HepG2 (cell line): ENCODE measurements at regions not wholly inside any gene's neighbourhood (a gene's known extent, or its start where the extent isn't known, plus 50 kb on each side); places are given as distances from the start of the nearest gene placed in this dataset.
"Not testable (repeated sequence)": the region's sequence is repeated elsewhere in the genome, so short reads cannot be mapped to it uniquely, and the experiment has no call there.

Experiments used
- ATAC-seq: fragments of 200-7000 bp; cut with Tn5 transposase; 3 replicates; pipeline ENCODE4 v1.9.1; 2020; ENCODE audit warnings: mild to moderate bottlenecking, moderate library complexity
- BruUV-seq: library from RNA; stranded (reverse); fragments of 400-500 nt; replicated peaks from 2 replicates; lab custom pipeline; 2021; lab: Mats Ljungman, UMichigan
- CTCF ChIA-PET: fragments of 300-600 bp; formaldehyde crosslinking; extraction: SDS; loops from one replicate; lab custom pipeline; 2021; ENCODE audit warnings: low total read pairs, inconsistent platforms, low intra/inter-chr PET ratio; lab: Yijun Ruan, JAX
- POLR2A ChIA-PET: fragments of 350-600 bp; sonication (Branson Sonifier 250); formaldehyde crosslinking; loops from one replicate; lab custom pipeline; 2020; ENCODE audit warnings: antibody characterized with exemption, inconsistent platforms; lab: Yijun Ruan, JAX
- DNase-seq: peaks from one replicate; pipeline ENCODE4 v3.0.0-alpha.2; 2015; ENCODE audit warnings: low spot score
- FAIRE-seq: peaks from 3 replicates; lab custom pipeline; 2011; peaks lifted over from hg19 to GRCh38; lab: Jason Lieb, UNC
- H2AFZ ChIP-seq: one replicate; pipeline ENCODE4 v1.6.1; 2011; ENCODE audit warnings: low read length, inconsistent platforms
- H3K27ac ChIP-seq: fragments of 300-600 bp; 3 replicates; pipeline ENCODE4 v1.8.0; 2011; ENCODE audit warnings: mixed run types, mild to moderate bottlenecking, mixed read lengths, low read length, inconsistent platforms; ENCODE audit not compliant: insufficient read depth; ENCODE audit errors: extremely low read length
- H3K27me3 ChIP-seq, 2 experiments: fragments of 200-600 bp in 1 of 2; 2 replicates in 1 of 2; 3 replicates in 1 of 2; pipeline versions ENCODE4 v1.6.0 to v1.8.0; 2011; ENCODE audit warnings: low read length in 2 of 2, mild to moderate bottlenecking in 2 of 2, moderate library complexity in 2 of 2, inconsistent platforms in 1 of 2; ENCODE audit not compliant: insufficient read depth in 2 of 2, control insufficient read depth in 1 of 2
- H3K36me3 ChIP-seq, 2 experiments: fragments of 200-600 bp in 1 of 2; replicated peaks in 1 of 2; 2 replicates in 1 of 2; 3 replicates in 1 of 2; pipeline versions ENCODE4 v1.5.1 to v1.8.0; 2011; ENCODE audit warnings: low read length in 2 of 2, inconsistent platforms in 1 of 2; ENCODE audit not compliant: insufficient read depth in 2 of 2, control insufficient read depth in 1 of 2
- H3K4me1 ChIP-seq: 2 replicates; pipeline ENCODE4 v1.5.1; 2012; ENCODE audit warnings: low read length, inconsistent platforms; ENCODE audit not compliant: insufficient read depth
- H3K4me2 ChIP-seq: 2 replicates; pipeline ENCODE4 v1.6.0; 2011; ENCODE audit warnings: low read depth, low read length, inconsistent platforms
- H3K4me3 ChIP-seq, 3 experiments: fragments of 200-600 bp in 1 of 3; sonication (generic), shearing (Covaris generic) in 1 of 3; replicated peaks in 1 of 3; 2 replicates each; pipeline ENCODE4 v1.5.1; 2011 to 2016; ENCODE audit warnings: low read length in 3 of 3, inconsistent platforms in 2 of 3, low read depth in 2 of 3, mild to moderate bottlenecking in 2 of 3, control low read depth in 1 of 3, mixed read lengths in 1 of 3; ENCODE audit not compliant: insufficient read depth in 1 of 3
- H3K79me2 ChIP-seq: one replicate; pipeline ENCODE4 v1.6.1; 2011; ENCODE audit warnings: low read length, inconsistent platforms; ENCODE audit not compliant: insufficient read depth
- H3K9ac ChIP-seq: 2 replicates; pipeline ENCODE4 v1.6.0; 2011; ENCODE audit warnings: mild to moderate bottlenecking, low read depth, low read length, inconsistent platforms; ENCODE audit not compliant: insufficient read depth
- H3K9me3 ChIP-seq: 2 replicates; pipeline ENCODE4 v1.5.1; 2012; ENCODE audit warnings: mild to moderate bottlenecking, low read length
- H4K20me1 ChIP-seq: 2 replicates; pipeline ENCODE4 v1.6.0; 2011; ENCODE audit warnings: inconsistent platforms, mild to moderate bottlenecking, low read length, moderate library complexity; ENCODE audit not compliant: insufficient read depth
- ATF1 ChIP-seq: IDR thresholded peaks from 2 replicates; pipeline ENCODE4 v1.6.1; 2016; ENCODE audit warnings: mild to moderate bottlenecking, control low read depth
- CBX1 ChIP-seq: IDR thresholded peaks from one replicate; pipeline ENCODE4 v1.6.1; 2016; ENCODE audit warnings: antibody characterized with exemption, low read depth
- HOXA5 ChIP-seq: sonication (generic); formaldehyde crosslinking; IDR thresholded peaks from 2 replicates; pipeline ENCODE4 v1.4.0; 2020; ENCODE audit warnings: missing genetic modification reagents
- KDM3A ChIP-seq: IDR thresholded peaks from 2 replicates; pipeline ENCODE4 v1.6.1; 2018; ENCODE audit warnings: low read depth, missing compliant biosample characterization
- MAFF ChIP-seq: IDR thresholded peaks from 2 replicates; pipeline ENCODE4 v1.6.1; 2011; ENCODE audit warnings: low read depth, low read length, improper control_type of control experiment
- MED1 ChIP-seq: sonication (generic); formaldehyde crosslinking; IDR thresholded peaks from 2 replicates; pipeline ENCODE4 v1.4.0; 2020; ENCODE audit warnings: missing genetic modification reagents
- THYN1 ChIP-seq: sonication (generic); formaldehyde crosslinking; IDR thresholded peaks from 2 replicates; pipeline ENCODE4 v1.8.1; 2023; ENCODE audit warnings: low read depth, mild to moderate bottlenecking, moderate library complexity, missing genetic modification reagents, borderline replicate concordance
- ZBTB21 ChIP-seq: sonication (generic); formaldehyde crosslinking; IDR thresholded peaks from 2 replicates; pipeline ENCODE4 v1.4.0; 2020; ENCODE audit warnings: missing genetic modification reagents
- ZBTB25 ChIP-seq: IDR thresholded peaks from 2 replicates; pipeline ENCODE4 v1.6.1; 2018; ENCODE audit warnings: missing genetic modification reagents
- ZFYVE20 ChIP-seq: sonication (generic); formaldehyde crosslinking; IDR thresholded peaks from 2 replicates; pipeline ENCODE4 v1.8.0; 2023; ENCODE audit warnings: low read depth, mild to moderate bottlenecking, moderate library complexity, missing genetic modification reagents, borderline replicate concordance
- ZNF101 ChIP-seq: sonication (generic); formaldehyde crosslinking; IDR thresholded peaks from 2 replicates; pipeline ENCODE4 v1.4.0; 2020; ENCODE audit warnings: mild to moderate bottlenecking, low read depth, missing genetic modification reagents, borderline replicate concordance
- ZNF468 ChIP-seq: sonication (generic); formaldehyde crosslinking; IDR thresholded peaks from 2 replicates; pipeline ENCODE4 v1.8.0; 2022; ENCODE audit warnings: mild to moderate bottlenecking, moderate library complexity, missing genetic modification reagents
- ZNF605 ChIP-seq: sonication (generic); formaldehyde crosslinking; IDR thresholded peaks from 2 replicates; pipeline ENCODE4 v1.8.0; 2022; ENCODE audit warnings: mild to moderate bottlenecking, missing genetic modification reagents
- ZNF674 ChIP-seq: sonication (generic); formaldehyde crosslinking; IDR thresholded peaks from 2 replicates; pipeline ENCODE4 v1.5.0; 2020; ENCODE audit warnings: low read depth, mild to moderate bottlenecking, missing genetic modification reagents
- ZNF788 ChIP-seq: sonication (generic); formaldehyde crosslinking; IDR thresholded peaks from 2 replicates; pipeline ENCODE4 v1.5.0; 2020; ENCODE audit warnings: mild to moderate bottlenecking, missing genetic modification reagents, borderline replicate concordance
- ZXDC ChIP-seq: sonication (generic); formaldehyde crosslinking; IDR thresholded peaks from 2 replicates; pipeline ENCODE4 v1.5.0; 2020; ENCODE audit warnings: mild to moderate bottlenecking, missing genetic modification reagents
- WGBS: methylation state at CpG from one replicate; pipeline ENCODE4 v1.1.6; 2017; ENCODE audit warnings: low lambda C conversion rate; 5-methylcytosine and 5-hydroxymethylcytosine counted together
- in situ Hi-C: cut with HindIII; loops from 2 replicates; pipeline ENCODE4 v1.10.0; 2017; ENCODE audit warnings: low pct_unique_long_range_greater_than_20kb; ENCODE audit not compliant: extremely low pct_ligation_motif_present
- intact Hi-C: fragments of 100-400 bp; cut with micrococcal nuclease; formaldehyde crosslinking; loops from one replicate; pipeline ENCODE4 v1.10.0; 2022; ENCODE audit not compliant: unreplicated experiment

GRCh38 chr14:95620659-95621059, 65.6 kb upstream of the TCL1B start (continued):
- no peak for TF ChIP-seq ATF1 (CRISPR knock-in tag)
- TF ChIP-seq ZNF788 (CRISPR knock-in tag) = no peak
- no peak for TF ChIP-seq ZFYVE20

GRCh38 chr14:95623195-95623594, 63.0 kb upstream of the TCL1B start:
- Histone ChIP-seq H3K27me3 (no peaks in the 10 kb centered on the region), H3K4me3 (no peak overlapping the region), H3K79me2 (no peaks in the 10 kb centered on the region), H3K9me3 (no peaks in the 10 kb centered on the region), H3K36me3 (no peaks in the 10 kb centered on the region), H2AFZ (no peak overlapping the region), H3K4me2 (no peak overlapping the region), H3K4me1 (no peaks in the 10 kb centered on the region), H3K27ac (no peak overlapping the region), H3K9ac (no peak overlapping the region), H4K20me1 (no peaks in the 10 kb centered on the region)
- ChIA-PET CTCF (no interaction called here), POLR2A (no interaction called here)
- no TSS peak for BruUV-seq
- intact Hi-C loops = no loop called here
- ATAC-seq = no peak
- in situ Hi-C loops = no loop called here
- no peak for FAIRE-seq
- TF ChIP-seq MED1 (CRISPR knock-in tag) (no peak), HOXA5 (no peak), ZNF605 (CRISPR knock-in tag) (no peak), ZNF101 (no peak), ZXDC (CRISPR knock-in tag) (no peak), ZNF468 (CRISPR knock-in tag) (no peak), CBX1 (no peak), ZNF674 (CRISPR knock-in tag) (no peak), ZBTB25 (CRISPR knock-in tag) (no peak), MAFF (no peak), KDM3A (CRISPR knock-in tag) (no peak), ZBTB21 (CRISPR knock-in tag) (no peak), THYN1 (CRISPR knock-in tag) (no peak)
- DNase-seq = no peak
- 2% methylated on average over 5 of the region's 5 CpGs for WGBS

GRCh38 chr14:95625710-95626109, 60.5 kb upstream of the TCL1B start:
- intact Hi-C loops, BruUV-seq, H3K4me3 ChIP-seq, FAIRE-seq, ATAC-seq, H2AFZ ChIP-seq, H3K4me1 ChIP-seq, H3K36me3 ChIP-seq, in situ Hi-C loops, POLR2A ChIA-PET, H3K4me2 ChIP-seq, H3K79me2 ChIP-seq, H3K9ac ChIP-seq, H4K20me1 ChIP-seq, CTCF ChIA-PET, H3K27me3 ChIP-seq, DNase-seq, H3K27ac ChIP-seq, H3K9me3 ChIP-seq: not testable (repeated sequence)
- WGBS = 7% methylated on average over 2 of the region's 2 CpGs
